Vagina (tissue), 2 donors: ENCODE measurements at regions not wholly inside any gene's neighbourhood (a gene's known extent, or its start where the extent isn't known, plus 50 kb on each side); places are given as distances from the start of the nearest gene placed in this dataset.

Experiments
- DNase-seq, 2 donors: peaks; one replicate each; pipeline ENCODE4 v3.0.0-alpha.2; 2017; ENCODE audit errors: extremely low spot score in 2 of 2
- H3K27ac ChIP-seq: fragments of 200-600 bp; sonication (generic); one replicate; pipeline ENCODE4 v1.5.1; 2019
- H3K27me3 ChIP-seq: fragments of 200-600 bp; sonication (generic); one replicate; pipeline ENCODE4 v1.5.1; 2019
- H3K36me3 ChIP-seq, 2 donors: fragments of 200-600 bp; sonication (generic); one replicate each; pipeline ENCODE4 v1.5.1; 2017 to 2019
- H3K4me1 ChIP-seq: fragments of 200-600 bp; sonication (generic); one replicate; pipeline ENCODE4 v1.5.1; 2019
- H3K4me3 ChIP-seq, 2 donors: fragments of 200-600 bp; sonication (generic); 1 replicate in 1 of 2; 2 replicates in 1 of 2; pipeline ENCODE4 v1.5.1; 2016 to 2019
- H3K9me3 ChIP-seq: fragments of 200-600 bp; sonication (generic); one replicate; pipeline ENCODE4 v1.5.1; 2019
- CTCF ChIP-seq, 3 experiments: fragments of 450-650 bp in 2 of 3; fragments of 200-600 bp in 1 of 3; sonication (generic) in 1 of 3; IDR thresholded peaks; one replicate each; pipeline ENCODE4 v1.5.1; 2017 to 2019; ENCODE audit warnings: antibody characterized with exemption in 3 of 3, mild to moderate bottlenecking in 2 of 3, moderate library complexity in 2 of 3
- POLR2A ChIP-seq, 2 donors: fragments of 450-650 bp; IDR thresholded peaks; one replicate each; pipeline ENCODE4 v1.6.1; 2017; ENCODE audit warnings: antibody characterized with exemption in 2 of 2, mild to moderate bottlenecking in 2 of 2, moderate library complexity in 2 of 2
- POLR2AphosphoS5 ChIP-seq, 2 donors: sonication (generic); formaldehyde crosslinking; IDR thresholded peaks; one replicate each; pipeline ENCODE4 v1.9.0; 2017; ENCODE audit warnings: antibody characterized with exemption in 2 of 2, mild to moderate bottlenecking in 2 of 2, low read depth in 1 of 2; ENCODE audit not compliant: insufficient read depth in 1 of 2
- intact Hi-C: fragments of 100-400 bp; cut with DNase I; formaldehyde crosslinking; loops from one replicate; pipeline ENCODE4 v1.15.1; 2023

- TF ChIP-seq POLR2A (IDR thresholded peaks at IDR 0.05) (no peak), POLR2AphosphoS5 (IDR thresholded peaks at IDR 0.05; ENCODE audit: insufficient read depth in 1 of 2, low read depth in 1 of 2) (no peak), CTCF (IDR thresholded peaks at IDR 0.05) (no peak)
- no peaks in the 10 kb centered on the region for H3K36me3 ChIP-seq
- no peak overlapping the region for H3K4me3 ChIP-seq
- H3K27me3 ChIP-seq: no peaks in the 10 kb centered on the region
- H3K27ac ChIP-seq: no peak overlapping the region
- no peaks in the 10 kb centered on the region for H3K4me1 ChIP-seq
- H3K9me3 ChIP-seq: no peaks in the 10 kb centered on the region
- intact Hi-C loops: no loop called here
- no peak for DNase-seq
Measured at GRCh38 chr6:153275997-153276396, 144.9 kb upstream of the RGS17 start.

GRCh38 chr6:153272201-153272980 lies 141.3 kb upstream of the RGS17 start:
- Histone ChIP-seq H3K27ac (no peak overlapping the region), H3K4me1 (no peaks in the 10 kb centered on the region), H3K9me3 (no peaks in the 10 kb centered on the region), H3K27me3 (no peaks in the 10 kb centered on the region), H3K36me3 (no peaks in the 10 kb centered on the region), H3K4me3 (no peak overlapping the region)
- DNase-seq: no peak
- intact Hi-C loops: loop anchor here (5.0 kb wide), 1 partner anchor 1880 kb away; no protein-coding TSS in a partner anchor
- TF ChIP-seq CTCF (IDR thresholded peaks at IDR 0.05) (no peak), POLR2A (IDR thresholded peaks at IDR 0.05) (no peak), POLR2AphosphoS5 (IDR thresholded peaks at IDR 0.05; ENCODE audit: insufficient read depth in 1 of 2, low read depth in 1 of 2) (no peak)

- H3K27ac ChIP-seq: no peak overlapping the region
- H3K27me3 ChIP-seq: no peaks in the 10 kb centered on the region
- no peaks in the 10 kb centered on the region for H3K4me1 ChIP-seq
- intact Hi-C loops: no loop called here
- no peaks in the 10 kb centered on the region for H3K36me3 ChIP-seq
- DNase-seq: no peak
- no peaks in the 10 kb centered on the region for H3K9me3 ChIP-seq
- no peak overlapping the region for H3K4me3 ChIP-seq
- no peak for TF ChIP-seq POLR2A (IDR thresholded peaks at IDR 0.05)
- TF ChIP-seq CTCF (IDR thresholded peaks at IDR 0.05): no peak
- TF ChIP-seq POLR2AphosphoS5 (IDR thresholded peaks at IDR 0.05; ENCODE audit: insufficient read depth in 1 of 2, low read depth in 1 of 2): no peak
Measured at GRCh38 chr6:153263489-153263888, 132.4 kb upstream of the RGS17 start.

GRCh38 chr6:153251326-153251725 lies 120.2 kb upstream of the RGS17 start:
- no peak for DNase-seq
- TF ChIP-seq POLR2AphosphoS5 (IDR thresholded peaks at IDR 0.05; ENCODE audit: insufficient read depth in 1 of 2, low read depth in 1 of 2): no peak
- no peaks in the 10 kb centered on the region for H3K4me1 ChIP-seq
- no peak overlapping the region for H3K4me3 ChIP-seq
- H3K9me3 ChIP-seq: no peaks in the 10 kb centered on the region
- intact Hi-C loops: no loop called here
- H3K27me3 ChIP-seq: no peaks in the 10 kb centered on the region
- H3K27ac ChIP-seq: no peak overlapping the region
- H3K36me3 ChIP-seq: no peaks in the 10 kb centered on the region

- no peak overlapping the region for H3K4me3 ChIP-seq
- no peaks in the 10 kb centered on the region for H3K4me1 ChIP-seq
- H3K9me3 ChIP-seq: no peaks in the 10 kb centered on the region
- intact Hi-C loops: no loop called here
- no peaks in the 10 kb centered on the region for H3K36me3 ChIP-seq
- H3K27ac ChIP-seq: no peak overlapping the region
- H3K27me3 ChIP-seq: no peaks in the 10 kb centered on the region
- DNase-seq: no peak
- TF ChIP-seq POLR2AphosphoS5 (IDR thresholded peaks at IDR 0.05; ENCODE audit: insufficient read depth in 1 of 2, low read depth in 1 of 2): no peak
- TF ChIP-seq CTCF (IDR thresholded peaks at IDR 0.05): no peak
- TF ChIP-seq POLR2A (IDR thresholded peaks at IDR 0.05): no peak
Measured at GRCh38 chr6:153237670-153238069, 106.6 kb upstream of the RGS17 start.
